ENCODE measurements at regions not wholly inside any gene's neighbourhood (a gene's known extent, or its start where the extent isn't known, plus 50 kb on each side); places are given as distances from the start of the nearest gene placed in this dataset.

DNA sequence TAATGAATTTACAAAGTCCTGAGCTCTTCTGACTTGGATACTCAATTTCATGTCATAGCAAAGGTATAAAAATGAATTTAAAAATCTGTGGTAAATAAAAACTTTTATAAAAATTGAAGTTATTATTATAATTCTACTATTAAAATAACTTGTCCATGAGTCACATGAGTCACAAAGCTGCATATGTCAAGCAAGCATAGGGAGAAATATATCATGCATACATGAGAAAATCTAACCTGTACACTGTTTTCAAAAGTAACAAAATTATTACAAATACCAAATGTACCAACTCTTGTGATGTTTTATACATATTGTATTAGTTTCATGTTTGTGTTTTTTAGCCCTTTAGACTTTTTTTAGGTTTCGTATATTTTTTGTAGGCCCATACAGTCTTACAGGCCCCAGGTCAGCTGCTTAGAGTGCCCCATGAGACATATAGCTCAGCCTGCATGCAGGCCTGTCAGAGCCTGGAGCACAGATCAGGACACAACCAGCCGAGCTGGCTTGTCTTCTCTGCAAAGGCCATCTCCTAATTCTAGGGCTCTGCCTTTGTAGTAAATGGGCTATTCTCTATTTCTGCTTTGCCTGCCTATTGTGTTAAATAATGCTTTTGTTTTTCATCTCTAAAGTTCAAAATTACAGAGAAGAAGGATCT, 818.7 kb upstream of the TENM3 start:
- DNase-seq (ENCODE audit: low read depth) = no peak

DNA sequence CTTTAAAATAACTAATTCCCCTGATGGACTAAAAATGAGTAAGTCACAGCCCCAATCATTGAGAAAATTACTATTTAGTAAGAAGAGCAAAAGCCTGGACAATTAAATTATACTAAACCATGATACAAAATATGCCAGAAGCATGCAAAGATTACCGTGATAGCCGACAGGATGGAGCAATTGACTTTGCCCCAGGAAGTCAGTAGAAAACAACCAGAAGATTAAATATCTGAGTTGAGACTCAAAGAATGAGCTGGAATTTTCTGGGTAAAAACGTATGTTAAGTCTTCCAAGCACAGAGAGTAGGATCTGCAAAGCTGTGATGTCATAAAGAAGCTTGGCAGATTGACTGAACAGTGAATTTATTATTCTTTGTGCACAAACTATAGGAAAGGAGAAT, 816.1 kb upstream of the TENM3 start:
- no peak for DNase-seq (ENCODE audit: low read depth)

DNA sequence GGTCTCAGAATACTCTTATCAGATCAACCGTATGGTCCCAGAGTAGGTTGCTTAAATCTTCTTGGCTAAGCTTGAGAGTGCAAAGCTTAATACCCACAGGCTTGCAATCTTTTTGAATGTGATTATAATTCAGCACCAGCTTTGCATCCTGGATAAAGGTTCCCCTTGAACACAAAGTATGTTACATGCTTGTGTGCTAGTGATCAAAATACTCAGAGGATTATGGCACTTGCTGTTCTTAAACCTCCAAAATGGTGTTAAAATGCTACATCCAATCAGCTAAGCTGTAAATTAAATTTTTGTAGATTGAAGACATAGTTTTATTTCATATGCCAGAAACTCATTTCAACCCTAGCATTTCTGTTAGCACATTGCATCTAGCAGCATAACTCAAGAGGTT, 812.2 kb upstream of the TENM3 start:
- no peak for DNase-seq (ENCODE audit: low read depth)

GRCh38 chr4:181431661-181432060, 811.5 kb upstream of the TENM3 start:
- no peak for DNase-seq (ENCODE audit: low read depth)

DNA sequence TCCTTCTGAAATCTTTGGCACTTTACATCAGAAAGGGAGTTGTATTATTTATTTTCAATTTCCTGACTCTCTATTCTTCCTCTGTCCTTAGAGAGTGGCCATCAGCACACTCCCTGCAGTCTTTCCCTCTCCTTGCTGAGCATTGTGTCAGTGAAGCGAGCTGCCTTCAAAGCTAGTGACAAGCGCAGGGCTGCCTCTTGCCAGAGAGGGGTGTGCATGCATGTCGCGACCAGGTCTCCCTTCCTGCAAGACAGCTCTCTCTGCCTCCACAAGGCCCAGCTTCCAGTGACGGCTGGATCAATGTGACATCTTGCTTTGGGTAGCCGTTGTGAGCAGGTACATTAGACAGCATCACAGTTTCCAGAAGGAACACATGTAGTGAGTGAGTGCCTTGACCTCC, 810.9 kb upstream of the TENM3 start:
- no peak for DNase-seq (ENCODE audit: low read depth)

DNA sequence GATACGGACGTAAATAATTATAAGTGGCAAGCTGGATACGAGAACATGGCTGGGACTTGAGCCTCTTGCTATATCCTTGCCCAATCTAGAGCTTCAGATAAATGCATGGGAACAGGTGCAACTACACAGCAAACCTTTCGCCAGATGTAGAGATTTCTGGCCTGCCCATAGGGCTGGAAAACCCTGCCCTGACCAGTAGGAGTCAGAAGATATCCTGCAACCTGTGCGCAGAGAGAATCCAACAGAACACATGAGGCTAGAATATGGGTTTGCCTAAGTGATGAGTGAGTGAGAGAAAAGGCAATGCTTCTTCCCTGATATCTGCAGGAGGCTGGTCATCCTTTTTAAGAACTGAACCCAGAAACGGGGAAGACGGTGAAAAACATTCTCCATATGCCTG, 805.3 kb upstream of the TENM3 start:
- DNase-seq (ENCODE audit: low read depth) = no peak

- DNase-seq (ENCODE audit: low read depth) = no peak
Observed at GRCh38 chr4:181438641-181439040, 804.6 kb upstream of the TENM3 start.

DNA sequence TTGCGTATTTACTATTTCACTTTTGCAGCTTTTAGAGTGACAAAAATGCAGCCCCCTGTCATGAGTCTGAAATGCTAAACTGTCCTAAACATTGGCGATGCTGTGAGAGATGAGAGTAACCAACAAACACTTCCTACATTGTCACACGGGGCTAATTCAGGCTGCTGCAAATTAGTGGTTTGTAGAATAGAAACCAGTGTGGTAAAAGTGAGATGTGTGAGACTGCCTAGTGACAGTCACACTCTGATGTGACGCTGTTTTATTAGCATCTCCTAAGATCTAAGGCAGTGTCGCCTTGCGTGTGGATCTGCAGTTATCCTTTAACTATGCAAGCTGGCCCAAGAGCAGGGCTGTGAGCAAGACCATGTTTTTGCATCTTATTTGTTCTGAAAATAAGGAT, 800.2 kb upstream of the TENM3 start:
- DNase-seq (ENCODE audit: low read depth) = no peak

GRCh38 chr4:181465826-181466225, 777.4 kb upstream of the TENM3 start:
- DNase-seq (ENCODE audit: low read depth) = no peak

- DNase-seq (ENCODE audit: low read depth) = no peak
Observed at GRCh38 chr4:181468451-181468850, 774.8 kb upstream of the TENM3 start.

GRCh38 chr4:181470306-181470705, 772.9 kb upstream of the TENM3 start:
- DNase-seq (ENCODE audit: low read depth) = no peak

GRCh38 chr4:181475359-181475758, 767.8 kb upstream of the TENM3 start:
- no peak for DNase-seq (ENCODE audit: low read depth)

DNA sequence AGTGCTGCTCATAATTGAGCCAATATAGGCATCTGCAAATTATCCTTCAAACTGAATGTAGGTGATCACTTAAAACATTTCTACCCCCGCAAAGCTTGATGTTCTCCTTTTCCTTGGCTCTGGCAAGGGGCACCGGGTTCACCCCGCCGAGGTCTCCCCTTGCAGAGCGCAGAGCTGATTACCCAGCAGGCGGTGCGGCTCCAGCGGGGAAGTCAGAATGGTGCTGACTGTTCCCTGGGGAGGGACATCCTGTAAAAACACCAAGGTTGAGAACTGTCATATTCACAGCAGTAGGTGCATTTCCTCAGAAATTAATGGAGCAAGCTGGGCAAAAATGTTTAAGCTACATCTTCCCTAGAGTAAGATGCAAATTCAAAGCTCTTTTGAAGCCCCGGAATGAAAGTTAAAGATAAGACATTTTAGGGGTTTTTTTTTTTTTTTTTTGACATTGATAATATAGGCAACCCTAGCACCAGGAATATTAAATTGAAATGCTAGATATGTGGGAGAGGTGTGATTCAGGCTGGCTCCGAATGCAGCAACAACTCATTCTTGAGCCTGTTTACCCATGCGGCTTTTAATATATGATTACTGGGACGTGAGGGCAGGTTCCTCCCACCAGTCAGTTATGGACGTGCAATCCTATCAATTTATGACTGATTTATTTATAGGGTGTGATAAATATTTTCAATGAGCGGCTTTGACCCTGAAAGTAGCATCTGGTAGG, 767.3 kb upstream of the TENM3 start:
- no peak for DNase-seq (ENCODE audit: low read depth)

DNA sequence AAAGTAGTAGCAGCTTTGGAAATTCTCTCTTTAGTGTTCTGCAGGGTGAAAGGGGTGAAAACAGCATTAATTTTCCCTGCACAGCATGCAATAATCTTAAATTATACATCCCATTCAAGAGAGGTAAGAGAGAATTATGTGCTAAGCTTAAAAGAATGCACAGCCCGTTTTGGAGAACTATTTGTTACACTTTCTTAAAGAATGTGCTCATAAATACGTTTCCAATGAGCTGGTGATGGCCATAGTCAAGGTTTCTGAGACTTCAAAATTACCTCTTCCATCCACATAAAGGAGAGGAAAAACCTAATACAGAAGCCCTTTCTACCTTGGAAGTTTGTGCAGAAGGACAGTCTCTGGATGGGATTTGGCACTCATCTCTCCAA, 766.7 kb upstream of the TENM3 start:
- no peak for DNase-seq (ENCODE audit: low read depth)

GRCh38 chr4:181477591-181477990, 765.6 kb upstream of the TENM3 start:
- no peak for DNase-seq (ENCODE audit: low read depth)

DNA sequence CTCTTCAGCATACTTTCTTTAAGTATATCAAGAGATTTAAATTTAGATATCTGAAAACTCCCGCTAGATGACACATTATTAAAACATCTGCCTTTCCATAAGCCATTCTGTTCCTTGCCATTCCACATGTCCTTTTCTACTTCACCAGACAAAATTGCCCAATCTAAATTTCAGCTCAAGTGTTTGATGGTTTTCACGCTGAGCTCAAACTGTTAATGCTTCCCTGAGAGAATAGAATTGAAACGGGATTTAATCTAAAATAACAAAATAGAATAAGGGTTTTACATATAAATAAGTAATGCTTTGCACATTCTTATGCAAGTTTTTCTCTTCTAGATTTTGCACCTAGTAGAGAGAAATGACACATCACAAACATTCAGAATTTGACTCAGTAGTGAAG, 764.5 kb upstream of the TENM3 start:
- no peak for DNase-seq (ENCODE audit: low read depth)

GRCh38 chr4:181479141-181479540, 764.1 kb upstream of the TENM3 start:
- DNase-seq (ENCODE audit: low read depth) = no peak

DNA sequence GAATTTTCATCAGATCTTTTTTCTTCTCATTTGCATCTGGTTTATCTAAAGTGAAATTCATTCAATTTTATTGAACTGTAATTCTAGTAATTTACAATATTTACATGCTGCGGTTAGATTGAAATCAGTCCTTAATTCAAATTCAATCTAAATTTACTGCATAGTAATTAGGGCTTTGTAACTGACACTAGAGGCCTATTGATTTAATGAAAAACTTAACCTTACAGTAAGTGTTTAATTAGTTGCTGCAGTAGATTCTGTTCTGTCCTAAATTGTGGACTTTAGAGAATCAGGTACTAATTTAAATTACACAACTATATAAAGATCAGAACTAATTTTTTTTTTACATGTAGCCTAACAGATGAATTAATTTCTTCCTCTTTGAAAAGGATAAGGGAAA, 758.8 kb upstream of the TENM3 start:
- DNase-seq (ENCODE audit: low read depth) = no peak

- no peak for DNase-seq (ENCODE audit: low read depth)
Observed at GRCh38 chr4:181488926-181489325, 754.3 kb upstream of the TENM3 start.

DNA sequence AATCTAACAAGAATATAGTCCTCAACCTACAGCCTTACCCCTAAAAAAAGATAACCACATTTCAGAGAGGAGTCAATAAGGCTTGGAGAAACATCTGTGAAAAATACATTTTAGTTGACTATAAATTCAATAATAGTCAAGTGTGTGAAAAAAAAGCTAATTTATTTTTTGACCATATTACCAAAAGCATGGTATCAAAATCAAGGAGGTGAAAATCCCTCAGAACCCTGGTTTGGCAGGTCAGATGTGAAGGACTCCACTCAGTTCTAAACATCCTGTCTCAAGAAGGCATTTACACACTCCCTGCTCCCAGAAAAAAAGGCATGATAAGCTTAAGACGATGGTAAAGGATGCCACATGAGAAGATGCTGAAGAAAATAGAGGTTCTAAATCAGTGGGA, 745.1 kb upstream of the TENM3 start:
- no peak for DNase-seq (ENCODE audit: low read depth)

- DNase-seq (ENCODE audit: low read depth) = no peak
Observed at GRCh38 chr4:181502611-181503010, 740.6 kb upstream of the TENM3 start.

GRCh38 chr4:181503687-181504390, 739.4 kb upstream of the TENM3 start:
- DNase-seq (ENCODE audit: low read depth) = no peak

GRCh38 chr4:181504924-181505323, 738.3 kb upstream of the TENM3 start:
- DNase-seq (ENCODE audit: low read depth) = no peak

Measured in GM04504 (cell line).